Activated gamma-delta T cell (primary cell): ENCODE measurements at regions not wholly inside any gene's neighbourhood (a gene's known extent, or its start where the extent isn't known, plus 50 kb on each side); places are given as distances from the start of the nearest gene placed in this dataset.

Experiments used
- DNase-seq: peaks from one replicate; lab custom pipeline; 2025; lab: John Stamatoyannopoulos, UW

DNA sequence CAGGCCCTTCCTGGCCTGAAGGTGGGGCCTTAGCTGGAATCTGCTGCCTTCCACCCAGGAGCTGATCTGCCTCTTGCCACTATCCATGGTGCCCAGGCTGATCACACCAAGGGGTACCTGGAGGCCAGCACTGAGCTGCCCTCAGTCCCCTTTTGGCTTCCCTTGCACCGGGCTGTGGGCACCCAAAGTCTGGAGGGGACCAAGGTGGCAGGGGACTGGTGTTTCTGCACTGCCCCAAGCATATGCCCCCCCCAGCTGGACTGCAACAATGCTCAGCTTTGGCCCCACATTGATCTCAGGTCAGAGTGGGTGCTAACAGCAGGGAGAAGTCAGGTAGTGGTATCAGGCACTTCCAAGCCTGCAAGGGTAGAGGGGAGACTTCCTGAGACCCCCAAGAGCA is 902.6 kb upstream of the EPHA6 start:
- DNase-seq = no peak

DNA sequence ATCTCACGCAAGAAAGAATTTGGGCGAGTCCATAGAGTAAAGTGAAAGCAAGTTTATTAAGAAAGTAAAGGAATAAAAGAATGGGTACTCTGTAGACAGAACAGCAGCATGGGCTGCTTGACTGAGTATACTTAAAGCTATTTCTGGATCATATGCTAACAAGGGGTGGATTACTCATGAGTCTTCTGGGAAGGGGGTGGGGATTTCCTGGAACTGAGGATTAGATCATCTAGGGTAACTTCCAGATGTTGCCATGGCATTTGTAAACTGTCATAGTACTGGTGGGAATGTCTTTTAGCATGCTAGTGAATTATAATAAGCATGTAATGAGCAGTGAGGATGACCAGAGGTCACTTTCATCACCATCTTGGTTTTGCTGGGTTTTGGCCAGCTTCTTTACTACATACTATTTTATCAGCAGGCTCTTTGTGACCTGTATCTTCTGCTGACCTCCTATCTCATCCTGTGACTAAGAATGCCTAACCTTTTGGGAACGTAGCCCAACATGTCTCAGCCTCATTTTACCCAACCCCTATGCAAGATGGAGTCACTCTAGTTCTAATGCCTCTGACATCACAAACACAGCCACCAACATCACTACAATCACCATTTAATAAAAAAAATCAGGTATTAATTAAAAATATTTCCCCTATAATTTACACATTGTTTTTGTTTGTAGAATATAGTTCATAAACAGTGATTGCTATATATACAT is 890.7 kb upstream of the EPHA6 start:
- DNase-seq = no peak

DNA sequence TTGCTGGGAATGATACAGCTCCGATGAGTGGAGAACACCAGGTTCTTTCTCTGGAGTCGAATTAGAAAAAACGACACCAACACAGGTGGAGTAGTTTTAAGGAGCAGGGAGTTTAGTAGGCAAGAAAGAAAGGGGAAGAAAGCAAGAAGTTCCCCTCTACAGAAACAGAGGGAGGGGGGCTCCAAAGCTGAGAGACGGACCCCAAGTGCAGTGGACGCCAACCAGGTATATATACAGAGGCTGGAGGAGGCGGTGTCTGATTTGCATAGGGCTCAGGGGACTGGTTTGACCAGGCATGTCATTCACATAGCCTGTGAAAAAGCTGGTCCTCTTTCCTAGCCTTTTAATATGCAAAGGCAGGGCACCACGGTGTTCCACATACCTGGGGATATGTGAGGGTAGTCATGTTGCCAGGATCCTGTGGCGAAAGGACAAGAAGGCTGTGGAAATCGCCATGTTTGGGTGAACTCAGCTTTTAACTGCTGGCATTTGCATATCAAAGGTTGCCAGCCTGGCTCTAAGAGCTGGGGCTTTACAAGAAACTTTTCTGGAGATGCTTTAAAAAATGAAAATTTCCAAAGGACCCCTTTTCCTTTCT is 887.4 kb upstream of the EPHA6 start:
- no peak for DNase-seq

DNA sequence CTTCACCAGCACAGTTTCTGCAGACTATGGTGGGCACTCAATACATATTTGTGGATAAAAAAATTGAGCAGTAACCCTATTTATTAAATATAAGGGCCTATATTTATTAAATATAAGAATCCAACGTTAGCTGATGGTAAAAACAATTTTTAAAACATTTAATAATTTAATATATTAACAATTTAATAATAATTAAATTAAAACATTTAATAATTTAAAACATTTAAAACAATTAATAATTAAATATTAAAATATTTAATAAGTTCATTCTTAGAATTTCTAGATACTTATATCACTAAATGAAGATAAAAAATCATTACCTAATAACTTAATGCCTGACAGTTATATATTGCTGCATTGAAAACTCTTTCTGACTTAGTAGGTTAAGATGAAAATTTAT is 880.2 kb upstream of the EPHA6 start:
- DNase-seq = no peak

DNA sequence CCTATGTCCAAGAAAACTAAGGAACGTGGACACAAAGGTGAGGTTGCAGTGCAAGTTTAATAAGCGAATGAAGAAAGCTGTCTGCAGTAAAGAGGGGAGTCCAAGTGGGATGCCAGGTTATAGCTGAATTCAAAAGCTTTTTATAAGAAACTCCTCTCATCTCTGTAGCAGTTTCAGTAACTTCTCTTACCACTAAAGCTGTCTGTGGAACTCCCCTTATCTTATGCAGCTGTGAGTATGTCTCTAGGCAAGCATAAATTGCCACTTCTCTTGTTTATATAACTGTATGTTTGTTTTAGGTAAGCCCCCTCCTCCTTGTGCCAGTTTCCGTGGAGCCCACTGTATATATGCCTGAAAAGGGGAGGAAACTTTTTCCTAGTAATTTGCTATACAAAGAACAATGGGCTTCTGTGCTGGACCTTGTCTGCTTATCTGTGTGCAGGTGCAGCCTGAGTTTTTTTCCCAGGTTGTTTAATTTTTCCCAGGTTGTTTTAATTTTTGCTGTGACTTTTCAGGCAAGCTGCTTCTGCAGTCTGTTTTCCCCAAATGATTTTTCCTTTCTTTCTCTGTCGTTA is 875.1 kb upstream of the EPHA6 start:
- DNase-seq = no peak

DNA sequence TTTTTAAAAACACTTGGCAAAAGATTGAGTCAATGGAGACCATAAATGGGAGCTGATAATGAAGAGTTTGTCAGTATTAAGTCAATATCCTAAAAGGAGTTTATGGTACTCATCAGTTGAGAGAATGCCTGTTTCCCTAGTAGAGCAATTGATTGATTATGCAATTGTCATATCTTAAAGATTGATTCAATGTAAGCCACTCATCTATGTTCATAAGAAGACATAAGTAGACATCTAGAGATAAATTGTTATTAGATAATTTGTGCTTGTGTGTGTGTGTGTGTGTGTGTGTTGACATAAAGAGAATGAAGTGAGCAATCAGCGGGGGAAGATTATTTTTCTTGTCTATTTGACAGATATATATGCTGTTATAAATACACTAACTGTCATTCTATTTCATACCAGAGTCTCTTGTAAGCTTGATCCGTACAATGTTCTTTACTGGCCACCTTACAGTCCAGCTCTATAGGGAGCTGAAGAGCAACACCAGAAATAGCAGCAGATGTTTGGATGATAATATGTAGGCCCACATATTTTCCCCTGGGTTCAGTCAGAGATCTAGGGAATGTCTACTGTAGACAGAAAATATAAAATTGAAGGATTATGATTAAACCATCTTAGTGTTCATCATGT is 848.6 kb upstream of the EPHA6 start:
- DNase-seq = no peak

DNA sequence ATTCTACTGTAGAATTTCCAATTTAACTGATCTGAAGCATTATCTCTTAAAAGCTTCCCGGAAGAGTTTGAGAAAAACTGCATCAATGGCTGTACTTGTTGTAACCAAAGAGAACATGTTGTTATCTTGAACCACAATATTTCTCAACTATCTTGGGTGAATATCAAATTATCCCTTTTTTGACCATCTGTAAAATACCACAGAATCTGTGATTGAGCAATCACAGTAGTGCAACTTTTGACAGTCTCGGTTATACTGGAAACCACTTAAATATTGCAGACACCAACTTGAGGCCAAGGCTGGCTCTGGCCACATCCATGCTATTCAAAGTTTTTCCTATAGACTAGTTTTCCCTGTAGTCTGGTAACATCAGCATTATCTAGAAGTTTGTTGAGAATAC is 842.8 kb upstream of the EPHA6 start:
- DNase-seq = no peak

DNA sequence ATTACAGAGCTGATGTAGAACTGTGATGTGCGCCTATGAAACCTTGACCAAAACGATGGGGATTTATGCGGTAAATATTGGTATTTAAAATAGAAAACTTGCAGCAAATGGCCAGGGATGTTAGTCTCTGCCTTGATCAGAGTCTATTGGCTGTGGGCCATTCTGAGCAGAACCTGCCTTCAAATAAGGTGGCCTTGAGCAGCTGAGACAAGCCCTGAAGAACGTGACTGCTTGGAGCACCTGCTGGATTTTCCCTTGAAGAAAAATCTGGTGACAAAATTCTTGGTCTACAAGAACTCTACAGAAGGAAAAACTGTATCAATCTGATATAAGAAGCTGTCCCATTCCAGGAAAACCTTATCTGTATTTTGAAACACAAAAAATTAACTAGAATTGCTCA is 820.1 kb upstream of the EPHA6 start:
- DNase-seq = no peak

DNA sequence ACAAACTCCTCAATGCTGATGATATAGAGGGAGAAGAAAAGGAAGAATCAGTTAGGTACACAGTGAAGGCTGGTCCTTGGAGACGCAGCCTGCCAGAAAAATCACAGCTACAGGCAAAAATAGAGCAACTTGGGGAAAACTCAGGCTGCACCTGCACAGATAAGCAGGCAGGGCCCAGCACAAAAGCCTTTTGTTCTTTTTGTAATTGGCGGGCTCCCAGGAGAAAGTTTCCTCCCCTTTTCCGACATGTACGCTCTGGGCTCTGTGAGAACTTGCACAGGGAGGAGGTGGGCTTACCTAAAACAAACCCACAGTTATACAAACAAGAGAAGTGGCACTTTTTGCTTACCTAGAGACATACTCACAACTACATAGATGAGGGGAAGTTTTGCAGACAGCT is 813.4 kb upstream of the EPHA6 start:
- DNase-seq = no peak

DNA sequence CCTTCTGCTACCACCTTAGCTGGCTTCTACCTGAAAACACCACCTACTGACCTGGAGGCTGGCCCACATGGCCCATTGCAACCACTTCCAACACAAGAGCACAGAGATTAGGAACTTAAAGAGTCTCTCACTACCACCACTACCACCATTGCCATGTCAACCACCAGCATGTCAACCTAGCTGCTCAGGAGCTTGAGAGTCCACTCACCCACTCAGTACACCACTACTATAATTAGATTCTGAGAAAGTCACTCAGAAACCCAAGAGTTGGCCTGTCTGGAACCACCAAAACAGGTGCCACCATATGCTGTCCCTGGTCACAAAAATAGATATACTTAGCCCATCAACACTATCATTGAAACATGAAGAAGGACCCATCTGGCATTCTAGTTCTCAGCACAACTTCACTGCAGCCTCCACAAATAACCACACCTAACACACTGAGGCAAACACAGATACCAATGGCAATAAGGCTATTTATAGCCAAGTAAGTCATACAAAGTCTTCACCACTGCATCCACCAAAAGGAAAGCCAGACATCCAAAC is 806.7 kb upstream of the EPHA6 start:
- DNase-seq = no peak

DNA sequence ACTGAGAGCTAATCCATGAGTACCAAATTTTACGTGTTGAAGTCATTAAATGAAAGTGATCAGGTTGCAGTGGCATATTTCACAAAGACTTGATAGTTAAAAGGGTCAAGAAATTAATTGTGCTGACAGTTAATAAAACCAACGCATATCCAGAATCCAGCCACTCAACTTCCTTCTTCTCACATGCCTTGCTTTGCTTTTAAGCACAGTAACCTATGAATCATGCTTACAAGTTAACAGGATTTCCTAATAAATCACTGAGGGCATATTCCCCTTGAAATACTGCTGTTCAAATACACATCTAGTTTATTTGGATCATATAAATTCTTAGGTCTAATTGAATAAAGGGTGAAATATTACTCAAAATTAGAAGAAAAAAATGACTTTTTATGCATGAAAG is 801.5 kb upstream of the EPHA6 start:
- DNase-seq = no peak

DNA sequence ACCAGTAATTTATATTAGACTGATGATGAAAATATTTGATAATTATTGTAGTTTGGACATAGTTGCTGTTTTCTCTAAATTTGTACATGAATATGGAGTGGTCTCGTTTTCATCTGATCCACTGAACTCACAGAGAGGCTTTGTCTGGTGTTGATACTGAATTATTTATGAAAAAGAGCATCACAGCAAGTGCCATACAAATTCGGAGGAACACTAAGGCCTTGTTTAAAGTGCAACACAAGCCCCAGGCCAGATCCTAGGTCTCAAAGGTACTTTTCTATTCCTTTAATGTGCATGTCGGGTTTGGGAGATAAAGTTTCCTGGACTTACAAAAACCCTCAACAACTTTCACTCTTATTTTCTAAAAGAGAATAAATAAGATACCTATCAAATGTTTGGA is 796.8 kb upstream of the EPHA6 start:
- no peak for DNase-seq

DNA sequence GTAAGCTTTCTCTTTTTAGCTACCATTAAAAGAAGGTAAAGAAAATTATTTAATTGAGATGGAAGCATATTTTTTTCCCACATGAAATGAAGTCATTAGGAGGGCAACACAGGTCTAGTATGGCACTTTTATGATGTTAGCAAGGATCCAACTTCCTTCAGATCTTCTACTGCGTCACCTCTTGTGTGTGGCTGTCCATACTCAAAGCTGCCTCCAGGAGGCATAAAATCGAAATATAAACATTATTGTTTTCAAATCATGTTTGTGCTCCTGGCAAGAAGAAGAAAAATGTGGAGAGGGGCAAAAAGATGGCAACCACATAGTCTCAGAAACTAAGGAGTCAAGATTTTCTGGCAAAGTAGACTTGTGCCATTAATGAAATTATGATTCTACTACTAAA is 791.7 kb upstream of the EPHA6 start:
- no peak for DNase-seq

DNA sequence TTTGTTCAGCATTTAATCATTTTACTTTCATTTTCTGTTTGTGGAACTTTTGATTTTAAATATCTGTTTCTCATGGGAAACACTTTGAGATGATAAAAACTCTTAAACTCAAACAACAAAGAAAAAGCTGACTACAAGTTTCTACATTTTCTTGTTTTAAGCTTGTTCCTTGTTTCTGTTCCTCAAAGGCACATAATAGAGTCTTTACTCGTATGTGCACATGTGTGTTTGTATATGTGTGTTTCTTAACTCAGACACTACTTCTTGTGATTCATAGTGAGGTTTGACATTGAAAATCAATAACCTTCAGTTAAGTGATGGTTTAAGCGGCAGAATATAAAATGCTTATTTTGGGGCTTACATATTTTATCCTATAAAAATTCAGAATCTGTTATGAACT is 786.7 kb upstream of the EPHA6 start:
- DNase-seq = no peak

DNA sequence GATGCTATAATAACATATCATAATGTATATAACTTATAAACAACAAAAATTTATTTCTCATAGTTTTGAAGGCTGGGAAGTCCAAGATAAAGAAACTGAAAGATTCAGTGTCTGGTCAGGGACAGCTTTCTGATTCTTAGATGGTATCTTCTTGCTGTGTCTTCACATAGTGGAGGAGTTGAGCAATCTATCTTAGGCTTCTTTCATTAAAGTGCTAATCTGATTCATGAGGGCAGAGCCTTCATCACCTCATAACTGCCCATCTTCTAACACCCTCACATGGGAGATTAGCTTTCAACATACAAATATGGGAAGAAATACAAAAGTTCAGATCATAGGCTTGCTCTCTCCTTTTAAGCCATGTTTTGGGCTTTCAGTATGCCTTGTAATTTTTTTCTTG is 774.8 kb upstream of the EPHA6 start:
- DNase-seq = no peak

DNA sequence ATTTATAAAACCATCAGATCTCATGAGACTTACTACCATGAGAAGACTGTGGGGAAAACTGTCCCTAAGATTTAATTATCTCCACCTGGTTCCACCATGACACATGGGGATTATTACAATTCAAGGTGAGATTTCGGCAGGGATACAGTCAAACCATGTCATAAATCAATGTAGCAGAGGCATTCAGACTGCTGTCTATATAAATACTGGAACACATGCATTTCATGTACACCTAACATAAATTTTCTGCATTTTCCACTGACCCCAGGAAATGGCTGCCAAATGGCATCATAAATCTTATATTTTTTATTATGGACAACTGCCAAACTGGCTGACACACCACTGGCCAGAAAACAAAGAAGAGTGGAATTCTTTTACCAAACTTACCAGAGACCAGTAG is 755.1 kb upstream of the EPHA6 start:
- DNase-seq = no peak

DNA sequence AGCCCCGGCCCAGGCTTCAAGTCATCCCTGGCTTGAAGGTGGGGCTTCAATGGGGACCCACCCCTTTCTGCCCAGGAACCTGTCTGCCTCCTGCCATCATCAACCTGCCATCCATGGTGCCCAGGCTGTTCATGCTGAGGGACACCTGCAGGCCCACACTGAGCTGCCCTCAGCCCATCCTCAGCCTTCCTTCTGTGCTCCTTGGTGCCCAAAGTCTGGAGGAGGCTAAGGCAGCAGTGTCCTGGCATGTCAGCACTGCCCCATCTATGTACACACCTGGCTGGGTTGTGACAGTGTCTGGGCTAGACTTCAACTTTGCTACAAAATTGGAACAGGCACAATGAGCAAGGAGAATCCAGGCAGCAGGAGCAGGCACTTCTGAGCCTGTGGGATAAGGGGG is 745.3 kb upstream of the EPHA6 start:
- DNase-seq = no peak

DNA sequence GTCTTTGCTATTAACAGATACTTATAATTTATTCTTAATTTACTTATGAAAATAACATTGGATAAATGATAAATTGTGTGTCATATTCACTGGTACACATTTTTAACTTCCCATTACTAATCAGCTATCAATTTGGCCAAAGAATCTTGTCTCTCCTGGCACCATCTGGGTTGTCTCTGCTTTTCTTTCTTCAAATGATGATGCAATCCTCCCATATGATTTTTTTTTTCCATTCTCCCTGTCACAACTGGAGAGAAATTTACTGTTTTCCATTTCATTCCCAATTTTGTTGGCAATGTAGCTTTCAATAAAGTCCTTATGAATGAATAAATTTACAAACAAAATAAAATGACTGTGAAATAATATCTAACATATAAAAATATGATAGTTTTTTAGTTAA is 743.7 kb upstream of the EPHA6 start:
- DNase-seq = no peak

DNA sequence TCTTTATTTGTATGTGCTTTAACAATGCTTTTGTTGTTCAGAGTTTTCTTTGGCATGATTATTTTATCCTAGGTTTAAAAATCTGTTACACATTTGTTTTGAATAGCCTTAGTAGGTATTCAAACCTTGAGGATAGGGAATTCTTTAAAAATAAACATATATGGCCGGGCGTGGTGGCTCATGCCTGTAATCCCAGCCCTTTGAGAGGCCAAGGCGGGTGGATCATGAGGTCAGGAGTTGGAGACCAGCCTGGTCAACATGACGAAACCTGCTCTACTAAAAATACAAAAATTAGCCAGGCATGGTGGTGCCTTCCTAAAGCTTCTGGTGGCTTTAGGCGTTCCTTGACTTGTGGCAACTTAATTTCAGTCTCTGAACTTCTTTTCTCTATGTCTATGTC is 743.3 kb upstream of the EPHA6 start:
- DNase-seq = no peak

DNA sequence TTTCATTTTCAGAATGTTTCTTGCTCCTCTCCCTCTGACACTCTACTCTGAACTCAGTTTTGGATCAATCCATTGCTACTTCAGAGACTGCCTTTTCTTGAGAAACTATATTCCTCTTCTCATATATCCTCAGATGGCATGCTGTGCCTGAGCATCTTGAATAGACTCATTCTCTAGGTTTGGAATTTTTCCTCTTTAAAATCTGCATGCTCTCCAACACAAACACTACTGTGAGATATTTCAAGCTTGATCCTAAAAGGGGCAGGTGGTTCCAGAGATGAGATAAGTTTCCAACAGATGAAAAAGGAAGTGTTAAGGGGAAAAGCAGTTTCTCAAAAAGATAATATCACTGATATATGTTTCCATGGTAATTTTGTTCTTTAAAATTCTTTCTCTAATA is 742.2 kb upstream of the EPHA6 start:
- no peak for DNase-seq

DNA sequence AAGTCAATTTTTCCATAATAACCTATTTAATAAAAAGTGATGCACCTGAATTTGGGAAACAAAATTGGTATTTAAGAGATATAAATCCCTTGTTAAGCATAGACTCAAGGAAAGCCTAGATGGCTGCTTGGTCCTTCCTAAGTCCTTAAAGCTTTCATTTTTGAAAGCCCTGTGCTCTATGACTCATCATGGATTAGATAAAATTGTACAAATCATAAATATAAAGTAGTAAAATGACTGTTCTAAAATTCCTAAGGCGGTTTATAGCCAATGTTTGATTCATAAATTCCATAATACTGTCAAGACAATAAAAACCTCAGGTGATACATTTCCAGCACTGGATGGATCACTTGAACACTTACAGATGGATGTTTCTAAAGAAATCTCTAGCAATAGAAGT is 730.8 kb upstream of the EPHA6 start:
- DNase-seq = no peak

DNA sequence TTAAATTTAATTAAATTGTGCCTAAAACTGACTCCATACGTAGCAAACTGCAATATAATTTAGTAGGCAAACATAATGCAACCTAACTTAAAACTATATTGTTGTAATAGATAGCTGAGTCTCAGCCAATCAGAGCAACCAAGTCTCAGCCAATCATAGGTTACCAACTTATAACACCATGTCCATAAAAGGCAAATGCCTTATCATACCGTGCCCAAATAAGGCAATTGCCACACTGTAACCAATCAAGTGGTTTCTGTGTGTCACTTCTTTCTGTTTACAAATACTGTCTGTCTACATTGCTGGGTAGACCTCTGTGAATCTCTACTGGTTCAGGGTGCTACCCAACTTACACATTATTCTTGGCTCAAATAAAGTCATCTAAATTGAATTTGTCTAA is 728.4 kb upstream of the EPHA6 start:
- no peak for DNase-seq

DNA sequence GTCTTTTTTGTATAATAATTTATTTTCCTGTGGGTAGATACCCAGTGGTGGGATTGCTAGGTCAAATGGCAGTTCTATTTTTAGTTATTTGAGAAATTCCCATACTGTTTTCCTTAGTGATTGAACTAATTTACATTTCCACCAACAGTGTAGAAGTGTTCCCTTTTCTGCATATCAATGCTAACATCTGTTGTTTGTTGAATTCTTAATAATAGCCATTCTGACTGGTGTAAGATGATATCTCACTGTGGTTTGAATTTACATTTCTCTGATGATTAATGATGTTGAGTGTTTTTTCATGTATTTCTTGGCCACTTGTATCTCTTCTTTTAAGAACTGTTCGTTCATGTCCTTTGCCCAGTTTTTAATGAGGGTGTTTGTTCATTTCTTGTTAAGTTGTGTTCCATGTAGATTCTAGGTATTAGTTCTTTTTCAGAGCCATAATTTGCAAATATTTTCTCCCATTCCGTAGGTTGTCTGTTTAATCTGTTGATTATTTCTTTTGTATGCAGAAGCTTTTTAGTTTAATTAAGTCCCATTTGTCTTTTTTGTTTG is 713.3 kb upstream of the EPHA6 start:
- DNase-seq = no peak
